Sigmoid colon (tissue), 6 donors: ENCODE measurements at regions not wholly inside any gene's neighbourhood (a gene's known extent, or its start where the extent isn't known, plus 50 kb on each side); places are given as distances from the start of the nearest gene placed in this dataset.

Experiments
- DNase-seq: peaks from one replicate; pipeline ENCODE4 v3.0.0-alpha.2; 2019
- H3K27ac ChIP-seq, 4 donors: fragments of 200-600 bp; sonication (generic); one replicate each; pipeline ENCODE4 v1.5.1; 2016 to 2019; ENCODE audit warnings: mild to moderate bottlenecking in 1 of 4
- H3K27me3 ChIP-seq, 3 donors: fragments of 200-600 bp; sonication (generic); one replicate each; pipeline ENCODE4 v1.5.1; 2019; ENCODE audit warnings: mild to moderate bottlenecking in 1 of 3
- H3K36me3 ChIP-seq, 4 donors: fragments of 200-600 bp; sonication (generic); one replicate each; pipeline ENCODE4 v1.5.1; 2016 to 2019
- H3K4me1 ChIP-seq, 4 donors: fragments of 200-600 bp; sonication (generic); one replicate each; pipeline ENCODE4 v1.5.1; 2017 to 2019
- H3K4me3 ChIP-seq, 4 donors: fragments of 200-600 bp; sonication (generic); one replicate each; pipeline ENCODE4 v1.5.1; 2017 to 2019; ENCODE audit warnings: mild to moderate bottlenecking in 2 of 4, moderate library complexity in 1 of 4
- H3K9me3 ChIP-seq, 4 donors: fragments of 200-600 bp in 3 of 4; sonication (generic) in 3 of 4; one replicate each; pipeline versions ENCODE4 v1.5.1 to v1.6.1; 2013 to 2019
- EP300 ChIP-seq, 4 donors: sonication (generic); formaldehyde crosslinking; IDR thresholded peaks; one replicate each; pipeline ENCODE4 v1.6.1; 2017; ENCODE audit warnings: antibody characterized with exemption in 4 of 4
- POLR2A ChIP-seq, 2 donors: fragments of 450-650 bp; IDR thresholded peaks; one replicate each; pipeline ENCODE4 v1.6.1; 2016; ENCODE audit warnings: antibody characterized with exemption in 2 of 2, mild to moderate bottlenecking in 2 of 2, moderate library complexity in 2 of 2
- POLR2AphosphoS5 ChIP-seq, 4 donors: sonication (generic); formaldehyde crosslinking; IDR thresholded peaks; one replicate each; pipeline ENCODE4 v1.6.1; 2017; ENCODE audit warnings: antibody characterized with exemption in 4 of 4
- WGBS, 2 donors: extraction: QIAGEN DNeasy Blood & Tissue Kit; methylation state at CpG; one replicate each; pipeline ENCODE4 v1.1.7; 2013; 5-methylcytosine and 5-hydroxymethylcytosine counted together
- intact Hi-C: fragments of 100-400 bp; cut with DNase I; formaldehyde crosslinking; loops from one replicate; pipeline ENCODE4 v1.15.1; 2023
- TF ChIP-seq, protein P1 (sequence below), 4 experiments: fragments of 450-650 bp in 3 of 4; fragments of 200-600 bp in 1 of 4; IDR thresholded peaks; one replicate each; pipeline ENCODE4 v1.5.1; 2016 to 2019; ENCODE audit warnings: antibody characterized with exemption in 4 of 4, mild to moderate bottlenecking in 3 of 4, moderate library complexity in 2 of 4
- donor health status: healthy with polysubstance abuse.
- donor health status: healthy.

DNA sequence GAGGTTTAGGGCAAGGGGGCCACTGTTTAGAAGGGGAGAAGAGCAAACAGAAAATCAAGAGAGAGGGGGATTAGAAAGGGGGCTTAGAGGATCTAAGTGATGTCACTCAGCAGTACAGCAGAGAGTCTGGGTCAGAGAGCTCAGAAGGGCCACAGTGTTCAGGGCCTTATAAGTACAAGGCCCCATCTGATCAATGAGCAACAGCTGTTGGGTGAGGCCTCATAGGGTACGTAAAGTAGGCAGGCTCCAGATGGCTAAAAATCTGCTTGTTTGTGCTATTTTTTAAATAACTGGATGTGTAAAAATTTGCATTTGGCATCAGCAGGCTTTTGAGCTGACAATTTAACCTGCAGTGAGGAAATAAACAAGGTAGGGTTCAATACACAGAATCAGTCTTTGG is 149.8 kb downstream of the SH3BGRL2 start:
- Histone ChIP-seq H3K9me3 (no peaks in the 10 kb centered on the region), H3K4me1 (peaks cover 0 to 9% (median 3%) of the 10 kb centered on the region in 4 donors), H3K27me3 (no peaks in the 10 kb centered on the region), H3K27ac (no peak overlapping the region), H3K36me3 (no peaks in the 10 kb centered on the region), H3K4me3 (no peak overlapping the region)
- intact Hi-C loops: no loop called here
- DNase-seq: no peak
- TF ChIP-seq, protein P1, sequence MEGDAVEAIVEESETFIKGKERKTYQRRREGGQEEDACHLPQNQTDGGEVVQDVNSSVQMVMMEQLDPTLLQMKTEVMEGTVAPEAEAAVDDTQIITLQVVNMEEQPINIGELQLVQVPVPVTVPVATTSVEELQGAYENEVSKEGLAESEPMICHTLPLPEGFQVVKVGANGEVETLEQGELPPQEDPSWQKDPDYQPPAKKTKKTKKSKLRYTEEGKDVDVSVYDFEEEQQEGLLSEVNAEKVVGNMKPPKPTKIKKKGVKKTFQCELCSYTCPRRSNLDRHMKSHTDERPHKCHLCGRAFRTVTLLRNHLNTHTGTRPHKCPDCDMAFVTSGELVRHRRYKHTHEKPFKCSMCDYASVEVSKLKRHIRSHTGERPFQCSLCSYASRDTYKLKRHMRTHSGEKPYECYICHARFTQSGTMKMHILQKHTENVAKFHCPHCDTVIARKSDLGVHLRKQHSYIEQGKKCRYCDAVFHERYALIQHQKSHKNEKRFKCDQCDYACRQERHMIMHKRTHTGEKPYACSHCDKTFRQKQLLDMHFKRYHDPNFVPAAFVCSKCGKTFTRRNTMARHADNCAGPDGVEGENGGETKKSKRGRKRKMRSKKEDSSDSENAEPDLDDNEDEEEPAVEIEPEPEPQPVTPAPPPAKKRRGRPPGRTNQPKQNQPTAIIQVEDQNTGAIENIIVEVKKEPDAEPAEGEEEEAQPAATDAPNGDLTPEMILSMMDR (IDR thresholded peaks at IDR 0.05): no peak
- no peak for TF ChIP-seq EP300 (IDR thresholded peaks at IDR 0.05)
- TF ChIP-seq POLR2A (IDR thresholded peaks at IDR 0.05): no peak
- TF ChIP-seq POLR2AphosphoS5 (IDR thresholded peaks at IDR 0.05): no peak
- WGBS, 2 donors: 93 to 96% methylated on average over 1 of the region's 1 CpG

DNA sequence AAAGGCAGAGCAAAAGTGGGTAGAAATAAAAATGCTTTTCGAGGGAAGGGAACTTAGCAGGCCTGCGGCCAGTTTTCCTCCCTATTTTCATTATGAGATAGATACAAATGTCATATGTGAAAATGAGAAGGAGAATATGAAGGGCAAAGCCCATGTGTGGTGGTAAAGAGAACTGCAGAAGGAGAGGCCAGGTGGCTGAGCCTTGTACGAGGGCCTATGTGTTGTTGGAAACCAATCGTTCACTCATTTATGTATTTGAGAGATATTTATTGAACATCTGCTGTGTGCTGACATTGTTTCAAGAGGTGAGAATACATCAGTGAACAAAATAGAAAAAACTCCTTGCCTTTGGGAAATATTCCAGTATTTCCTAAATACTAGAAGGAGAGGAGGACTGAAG is 147.7 kb downstream of the SH3BGRL2 start:
- Histone ChIP-seq H3K9me3 (no peaks in the 10 kb centered on the region), H3K36me3 (no peaks in the 10 kb centered on the region), H3K27me3 (no peaks in the 10 kb centered on the region), H3K27ac (no peak overlapping the region), H3K4me3 (no peak overlapping the region), H3K4me1 (peaks cover 0 to 9% (median 3%) of the 10 kb centered on the region in 4 donors)
- 89 to 95% methylated on average over 4 of the region's 4 CpGs for WGBS, 2 donors
- intact Hi-C loops: loop anchor here (1.0 to 5.0 kb wide), 3 partner anchors 33 to 313 kb away; no protein-coding TSS in a partner anchor
- TF ChIP-seq POLR2A (IDR thresholded peaks at IDR 0.05): no peak
- no peak for TF ChIP-seq POLR2AphosphoS5 (IDR thresholded peaks at IDR 0.05)
- TF ChIP-seq, protein P1 (IDR thresholded peaks at IDR 0.05): no peak
- TF ChIP-seq EP300 (IDR thresholded peaks at IDR 0.05): no peak
- no peak for DNase-seq

- intact Hi-C loops: loop anchor here (1.0 to 5.0 kb wide), 3 partner anchors 34 to 314 kb away; no protein-coding TSS in a partner anchor
- peak overlapping the region in 3 of 4 donors; percentile 9 to 35 (median 28) for H3K4me3 ChIP-seq
- WGBS, 2 donors: 18 to 20% methylated on average over 34 of the region's 34 CpGs
- peaks cover 0 to 9% (median 3%) of the 10 kb centered on the region in 4 donors for H3K4me1 ChIP-seq
- H3K27ac ChIP-seq: no peak overlapping the region
- no peak for TF ChIP-seq POLR2AphosphoS5 (IDR thresholded peaks at IDR 0.05)
- TF ChIP-seq, protein P1 (IDR thresholded peaks at IDR 0.05): peak; percentile 44 to 98 (median 77)
- no peaks in the 10 kb centered on the region for H3K36me3 ChIP-seq
- no peaks in the 10 kb centered on the region for H3K9me3 ChIP-seq
- H3K27me3 ChIP-seq: no peaks in the 10 kb centered on the region
- DNase-seq: peak; percentile 79
Measured at GRCh38 chr6:79777713-79778579, 146.8 kb downstream of the SH3BGRL2 start.

GRCh38 chr6:79776076-79776475 is 144.9 kb downstream of the SH3BGRL2 start:
- WGBS, 2 donors: 78 to 86% methylated on average over 2 of the region's 2 CpGs

More at GRCh38 chr6:79776076-79776475, 144.9 kb downstream of the SH3BGRL2 start:
- H3K4me3 ChIP-seq: no peak overlapping the region
- no peak for TF ChIP-seq POLR2A (IDR thresholded peaks at IDR 0.05)
- TF ChIP-seq POLR2AphosphoS5 (IDR thresholded peaks at IDR 0.05): no peak
- TF ChIP-seq, protein P1 (IDR thresholded peaks at IDR 0.05): no peak
- TF ChIP-seq EP300 (IDR thresholded peaks at IDR 0.05): no peak
- H3K36me3 ChIP-seq: no peaks in the 10 kb centered on the region
- no peaks in the 10 kb centered on the region for H3K9me3 ChIP-seq
- H3K27ac ChIP-seq: no peak overlapping the region
- DNase-seq: no peak
- intact Hi-C loops: loop anchor here (5.0 kb wide), 2 partner anchors 36 to 316 kb away; no protein-coding TSS in a partner anchor
- H3K27me3 ChIP-seq: no peaks in the 10 kb centered on the region
- peaks cover 0 to 9% (median 3%) of the 10 kb centered on the region in 4 donors for H3K4me1 ChIP-seq
